MM.1S (cell line): ENCODE measurements at regions not wholly inside any gene's neighbourhood (a gene's known extent, or its start where the extent isn't known, plus 50 kb on each side); places are given as distances from the start of the nearest gene placed in this dataset.

ENCODE experiments used
- CTCF ChIP-seq: fragments of 300-600 bp; sonication (generic); IDR thresholded peaks from 2 replicates; pipeline ENCODE4 v1.5.1; 2016; ENCODE audit warnings: antibody characterized with exemption, low read length, mixed read lengths
- EZH2 ChIP-seq: fragments of 300-600 bp; sonication (generic); optimal IDR thresholded peaks from 2 replicates; pipeline ENCODE3; 2017; ENCODE audit warnings: low read depth, mild to moderate bottlenecking, antibody characterized with exemption, low read length, mixed read lengths
- EZH2phosphoT487 ChIP-seq: fragments of 300-600 bp; sonication (generic); IDR thresholded peaks from 2 replicates; pipeline ENCODE4 v1.6.1; 2018; ENCODE audit warnings: antibody characterized with exemption, low read length

- TF ChIP-seq CTCF (no peak), EZH2phosphoT487 (no peak), EZH2 (no peak)
Measured at GRCh38 chr18:23365602-23366001, 87.5 kb upstream of the RIOK3 start.
